Duodenal mucosa (tissue), 2 donors: ENCODE measurements at regions not wholly inside any gene's neighbourhood (a gene's known extent, or its start where the extent isn't known, plus 50 kb on each side); places are given as distances from the start of the nearest gene placed in this dataset.
"Not testable (repeated sequence)": the region's sequence is repeated elsewhere in the genome, so short reads cannot be mapped to it uniquely, and the experiment has no call there.

Experiments used
- H3K27ac ChIP-seq: one replicate; pipeline ENCODE4 v1.7.0; 2013; ENCODE audit warnings: low read depth, low read length
- H3K27me3 ChIP-seq, 2 donors: one replicate each; pipeline ENCODE4 v1.7.0; 2013; ENCODE audit warnings: low read length in 2 of 2, control low read depth in 1 of 2; ENCODE audit not compliant: insufficient read depth in 2 of 2, control insufficient read depth in 1 of 2
- H3K36me3 ChIP-seq, 2 donors: one replicate each; pipeline ENCODE4 v1.7.0; 2013; ENCODE audit warnings: low read length in 2 of 2, control low read depth in 1 of 2; ENCODE audit not compliant: insufficient read depth in 2 of 2, control insufficient read depth in 1 of 2
- H3K4me1 ChIP-seq, 2 donors: one replicate each; pipeline ENCODE4 v1.7.0; 2013; ENCODE audit warnings: low read length in 2 of 2, control low read depth in 1 of 2; ENCODE audit not compliant: insufficient read depth in 2 of 2, control insufficient read depth in 1 of 2
- H3K4me3 ChIP-seq, 2 donors: one replicate each; pipeline ENCODE4 v1.7.0; 2013; ENCODE audit warnings: low read length in 2 of 2, low read depth in 1 of 2
- H3K9ac ChIP-seq, 2 donors: one replicate each; pipeline ENCODE4 v1.7.0; 2013; ENCODE audit warnings: low read length in 2 of 2, low read depth in 1 of 2
- H3K9me3 ChIP-seq, 2 donors: one replicate each; pipeline ENCODE4 v1.7.0; 2013; ENCODE audit warnings: low read length in 2 of 2, control low read depth in 1 of 2; ENCODE audit not compliant: control insufficient read depth in 1 of 2

DNA sequence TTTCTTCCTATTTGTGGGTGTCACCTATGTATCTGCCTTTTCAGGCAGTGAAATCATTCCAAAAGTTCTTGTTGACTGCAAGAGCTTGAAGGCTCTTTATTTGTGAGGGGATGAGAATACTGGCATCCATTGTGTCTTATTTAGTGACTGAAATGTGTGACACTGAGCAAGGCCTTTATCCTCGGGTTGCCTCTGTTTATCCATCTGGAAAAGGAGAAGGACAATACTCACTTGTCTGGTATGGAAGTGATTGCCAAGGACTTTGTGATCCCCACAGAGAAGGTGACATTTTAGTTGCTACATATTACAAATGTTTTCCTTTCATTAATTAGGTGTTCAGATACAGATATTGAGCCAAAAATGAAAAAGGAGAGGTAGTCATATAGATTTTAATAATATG lies 80.2 kb downstream of the ARRDC3 start:
- no peaks in the 10 kb centered on the region for H3K36me3 ChIP-seq
- no peak overlapping the region for H3K27ac ChIP-seq
- H3K9ac ChIP-seq, result no peak overlapping the region
- no peaks in the 10 kb centered on the region for H3K9me3 ChIP-seq
- H3K27me3 ChIP-seq, result no peaks in the 10 kb centered on the region
- no peaks in the 10 kb centered on the region for H3K4me1 ChIP-seq
- H3K4me3 ChIP-seq, result no peak overlapping the region

DNA sequence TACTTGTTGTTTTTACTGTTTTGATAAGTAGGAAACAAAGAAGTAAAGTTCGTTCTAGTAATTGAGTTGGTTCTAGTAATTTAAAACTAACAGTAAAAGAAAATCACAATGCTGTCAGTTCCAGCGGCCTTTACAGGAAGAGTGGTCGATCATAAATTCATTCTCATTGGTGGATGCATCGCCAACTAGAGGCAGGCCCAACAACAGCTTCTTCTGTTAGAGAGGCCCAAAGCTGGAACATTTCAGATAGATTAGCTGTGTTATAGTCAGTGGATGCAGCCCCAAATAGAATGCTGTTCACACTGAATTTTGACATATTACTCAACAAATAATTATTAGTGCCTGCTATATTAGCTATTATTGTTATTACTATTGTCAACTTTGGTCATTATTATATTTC lies 80.8 kb downstream of the ARRDC3 start:
- Histone ChIP-seq H3K9ac (no peak overlapping the region), H3K4me3 (no peak overlapping the region), H3K36me3 (no peaks in the 10 kb centered on the region), H3K9me3 (no peaks in the 10 kb centered on the region), H3K4me1 (no peaks in the 10 kb centered on the region), H3K27me3 (no peaks in the 10 kb centered on the region), H3K27ac (no peak overlapping the region)

DNA sequence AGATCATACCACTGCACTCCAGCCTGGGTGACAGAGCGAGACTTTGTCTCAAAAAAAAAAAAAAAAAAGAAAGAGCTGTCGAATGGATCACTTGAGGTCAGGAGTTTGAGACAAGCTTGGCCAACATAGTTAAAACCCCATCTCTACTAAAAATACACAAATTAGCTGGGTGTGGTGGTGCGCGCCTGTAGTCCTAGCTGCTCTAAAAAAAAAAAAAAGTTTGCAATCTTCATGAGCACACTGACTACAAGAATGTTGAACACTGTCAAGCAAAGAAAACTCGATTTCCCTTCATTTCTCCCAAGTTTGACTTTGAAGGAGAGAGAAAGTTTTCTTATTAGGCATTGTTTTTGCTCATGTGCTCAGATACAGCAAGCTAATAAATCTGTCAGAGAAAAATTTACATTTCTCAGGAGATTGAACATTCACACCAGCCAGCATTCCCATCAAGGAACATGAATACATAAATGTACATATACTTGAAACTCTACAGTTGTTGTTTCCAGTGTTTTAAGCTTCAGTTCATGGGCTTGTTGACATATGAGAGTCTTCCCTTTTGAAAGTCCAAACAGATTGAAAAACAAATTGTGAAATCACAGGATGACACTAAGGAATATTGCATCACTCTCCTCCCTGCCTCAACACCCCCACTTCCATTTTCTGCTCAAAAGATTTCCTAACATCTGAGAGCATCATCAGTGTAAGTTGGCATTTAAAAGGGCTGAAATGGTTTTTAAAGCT lies 81.8 kb downstream of the ARRDC3 start:
- H3K27ac ChIP-seq, result no peak overlapping the region
- H3K9me3 ChIP-seq, result no peaks in the 10 kb centered on the region
- H3K27me3 ChIP-seq, result no peaks in the 10 kb centered on the region
- no peak overlapping the region for H3K9ac ChIP-seq
- no peaks in the 10 kb centered on the region for H3K36me3 ChIP-seq
- H3K4me1 ChIP-seq, result no peaks in the 10 kb centered on the region
- no peak overlapping the region for H3K4me3 ChIP-seq

DNA sequence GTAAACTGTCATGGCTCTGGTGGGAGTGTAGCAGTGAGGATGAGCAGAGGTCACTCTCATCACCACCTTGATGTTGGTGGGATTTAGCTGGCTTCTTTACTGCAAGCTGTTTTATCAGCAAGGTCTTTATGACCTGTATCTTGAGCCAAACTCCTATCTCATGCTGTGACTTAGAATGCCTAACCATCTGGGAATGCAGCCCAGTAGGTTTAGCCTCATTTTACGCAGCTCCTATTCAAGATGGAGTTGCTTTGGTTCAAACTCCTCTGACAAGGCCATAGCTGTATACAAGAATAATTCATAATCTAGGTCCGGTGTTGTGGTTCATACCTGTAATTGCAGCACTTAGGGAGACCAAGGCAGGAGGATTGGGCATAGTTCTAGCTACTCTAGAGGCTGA lies 85.1 kb downstream of the ARRDC3 start:
- Histone ChIP-seq H3K9ac (no peak overlapping the region), H3K4me1 (no peaks in the 10 kb centered on the region), H3K27me3 (no peaks in the 10 kb centered on the region), H3K4me3 (no peak overlapping the region), H3K9me3 (no peaks in the 10 kb centered on the region), H3K27ac (no peak overlapping the region), H3K36me3 (no peaks in the 10 kb centered on the region)

DNA sequence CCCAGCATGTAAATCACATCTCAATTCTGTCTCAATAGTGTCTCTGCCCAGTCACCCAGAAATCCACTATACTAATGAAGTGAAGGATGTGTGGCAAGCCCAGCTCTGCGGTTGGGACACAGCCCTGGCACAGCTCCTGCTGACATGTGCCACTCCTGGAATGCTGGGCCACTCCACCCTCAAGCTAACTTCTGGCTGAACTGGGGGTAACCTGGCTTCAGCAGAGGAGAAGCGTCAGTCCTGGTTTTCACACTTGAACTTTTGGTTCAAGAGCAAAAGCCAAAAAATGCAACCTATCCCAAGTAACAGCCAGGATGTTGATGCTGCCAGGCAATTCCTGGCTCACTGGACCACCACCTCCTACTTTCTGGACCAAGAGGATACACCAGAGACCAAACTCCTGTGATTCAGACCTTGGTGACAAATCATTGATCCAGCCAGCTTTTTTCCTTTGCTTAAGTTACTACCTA lies 86.4 kb downstream of the ARRDC3 start:
- Histone ChIP-seq H3K36me3 (no peaks in the 10 kb centered on the region), H3K4me1 (no peaks in the 10 kb centered on the region), H3K4me3 (no peak overlapping the region), H3K9ac (no peak overlapping the region), H3K9me3 (no peaks in the 10 kb centered on the region), H3K27me3 (no peaks in the 10 kb centered on the region), H3K27ac (no peak overlapping the region)

DNA sequence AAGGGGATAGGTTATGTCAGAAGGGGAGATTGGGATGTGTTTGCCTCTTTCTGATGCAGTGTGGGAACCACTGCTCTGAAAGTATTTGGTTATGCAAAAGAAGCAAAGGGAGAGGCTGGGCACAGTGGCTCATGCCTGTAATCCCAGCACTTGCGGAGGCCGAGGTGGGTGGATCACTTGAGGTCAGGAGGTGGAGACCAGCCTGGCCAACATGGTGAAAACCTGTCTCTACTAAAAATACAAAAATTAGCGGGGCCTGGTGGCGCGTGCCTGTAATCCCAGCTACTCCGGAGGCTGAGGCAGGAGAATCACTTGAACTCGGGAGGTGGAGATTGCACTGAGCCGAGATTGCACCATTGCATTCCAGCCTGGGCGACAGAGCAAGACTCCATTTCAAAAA lies 87.0 kb downstream of the ARRDC3 start:
- not testable (repeated sequence) for H3K27ac ChIP-seq, H3K36me3 ChIP-seq, H3K9ac ChIP-seq, H3K27me3 ChIP-seq, H3K4me1 ChIP-seq, H3K4me3 ChIP-seq, H3K9me3 ChIP-seq

DNA sequence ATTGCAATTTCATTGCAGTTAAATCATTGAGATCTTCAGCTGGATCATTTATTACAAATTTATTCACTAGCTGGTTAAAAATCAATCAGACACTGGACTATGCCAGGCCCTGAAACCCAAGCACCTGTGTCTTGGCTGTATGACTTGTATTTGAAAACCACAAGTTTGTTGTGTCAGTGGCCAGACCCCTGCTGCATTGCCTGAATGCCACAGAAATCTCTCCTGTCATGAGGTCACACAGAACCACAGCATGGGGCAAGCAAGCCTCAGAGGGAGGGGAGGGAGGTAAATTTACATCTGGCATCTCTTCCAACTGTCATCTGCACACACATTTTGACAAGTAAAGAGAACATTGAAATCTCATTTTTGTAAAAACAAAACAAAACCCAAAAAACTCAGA lies 90.0 kb downstream of the ARRDC3 start:
- Histone ChIP-seq H3K9ac (no peak overlapping the region), H3K4me1 (no peaks in the 10 kb centered on the region), H3K27ac (no peak overlapping the region), H3K9me3 (no peaks in the 10 kb centered on the region), H3K27me3 (no peaks in the 10 kb centered on the region), H3K4me3 (no peak overlapping the region), H3K36me3 (no peaks in the 10 kb centered on the region)

DNA sequence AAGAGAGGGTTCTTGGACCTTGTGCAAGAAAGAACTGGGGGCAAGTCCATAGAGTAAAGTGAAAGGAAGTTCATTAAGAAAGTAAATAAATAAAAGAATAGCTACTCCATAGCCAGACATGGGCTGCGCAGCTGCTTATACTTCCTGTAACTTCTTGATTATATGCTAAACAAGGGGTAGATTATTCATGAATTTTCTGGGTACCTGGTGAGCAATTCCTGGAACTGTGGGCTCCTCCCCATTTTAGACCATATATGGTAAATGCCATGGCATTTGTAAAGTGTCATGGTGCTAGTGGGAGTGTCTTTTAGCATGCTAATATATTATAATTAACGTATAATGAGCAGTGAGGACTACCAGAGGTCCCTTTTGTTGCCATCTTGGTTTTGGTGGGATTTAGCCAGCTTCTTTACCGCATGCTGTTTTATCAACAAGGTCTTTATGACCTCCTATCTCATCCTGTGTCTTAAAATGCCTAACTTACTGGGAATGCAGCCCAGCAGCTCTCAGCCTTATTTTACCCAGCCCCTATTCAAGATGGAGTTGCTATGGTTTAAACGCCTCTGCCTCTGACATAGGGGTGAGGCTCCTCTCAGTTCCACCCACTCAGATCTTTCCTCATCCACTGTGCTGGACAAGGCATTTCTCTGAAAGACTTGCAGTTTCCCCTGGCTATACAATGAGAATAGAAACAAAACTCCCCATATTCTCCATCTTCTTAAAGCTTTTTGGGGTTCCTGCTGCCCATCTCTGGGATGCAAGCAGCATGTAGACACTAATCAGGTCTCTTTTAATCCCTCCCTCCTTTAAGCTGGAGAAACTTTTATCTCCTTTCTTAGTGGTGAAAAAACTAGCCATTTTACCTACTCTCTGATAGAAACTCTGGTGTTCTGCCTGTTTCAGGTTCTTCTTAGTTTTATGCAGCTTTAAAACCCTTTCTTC lies 91.2 kb downstream of the ARRDC3 start:
- Histone ChIP-seq H3K36me3 (no peaks in the 10 kb centered on the region), H3K27me3 (no peaks in the 10 kb centered on the region), H3K4me1 (no peaks in the 10 kb centered on the region), H3K4me3 (no peak overlapping the region), H3K27ac (no peak overlapping the region), H3K9me3 (no peaks in the 10 kb centered on the region), H3K9ac (no peak overlapping the region)

DNA sequence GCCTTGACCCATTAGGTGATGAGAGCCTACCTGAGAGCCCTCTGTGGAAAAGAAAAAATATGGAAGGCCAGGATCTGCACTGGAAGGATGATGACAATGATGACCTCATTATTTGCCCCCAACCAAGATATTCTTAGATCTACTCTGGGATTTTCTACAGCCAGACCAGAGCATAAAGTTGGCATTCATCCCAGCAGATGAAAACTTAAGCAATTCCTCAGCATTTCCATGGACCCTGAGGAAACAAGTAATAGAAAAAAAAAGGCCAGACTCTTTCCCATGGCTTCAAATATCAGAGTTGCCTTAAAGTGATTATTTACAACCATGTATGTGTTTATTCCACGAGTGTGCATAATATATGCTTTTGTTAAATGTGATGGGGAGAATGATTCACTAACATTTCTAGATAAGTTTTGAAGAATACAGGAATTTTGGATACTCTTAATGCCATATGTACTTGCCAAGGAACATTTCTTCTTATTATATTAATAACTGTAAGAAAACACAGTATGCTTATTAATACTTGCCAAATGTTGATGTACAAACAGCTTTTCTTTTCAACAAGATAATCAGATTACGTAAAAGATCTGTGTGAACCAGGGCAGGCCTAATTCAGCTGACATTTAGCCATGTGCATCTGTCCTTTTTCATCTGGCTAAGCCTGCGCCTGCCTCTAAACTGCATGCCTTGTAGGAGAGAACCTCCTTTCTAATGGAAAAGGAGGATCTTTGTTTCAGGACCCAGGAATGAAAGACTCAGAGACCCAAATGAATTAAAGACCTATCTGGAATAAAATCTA lies 94.8 kb downstream of the ARRDC3 start:
- H3K9me3 ChIP-seq, result no peaks in the 10 kb centered on the region
- no peaks in the 10 kb centered on the region for H3K36me3 ChIP-seq
- H3K27ac ChIP-seq, result no peak overlapping the region
- no peak overlapping the region for H3K4me3 ChIP-seq
- H3K4me1 ChIP-seq, result no peaks in the 10 kb centered on the region
- no peak overlapping the region for H3K9ac ChIP-seq
- no peaks in the 10 kb centered on the region for H3K27me3 ChIP-seq

DNA sequence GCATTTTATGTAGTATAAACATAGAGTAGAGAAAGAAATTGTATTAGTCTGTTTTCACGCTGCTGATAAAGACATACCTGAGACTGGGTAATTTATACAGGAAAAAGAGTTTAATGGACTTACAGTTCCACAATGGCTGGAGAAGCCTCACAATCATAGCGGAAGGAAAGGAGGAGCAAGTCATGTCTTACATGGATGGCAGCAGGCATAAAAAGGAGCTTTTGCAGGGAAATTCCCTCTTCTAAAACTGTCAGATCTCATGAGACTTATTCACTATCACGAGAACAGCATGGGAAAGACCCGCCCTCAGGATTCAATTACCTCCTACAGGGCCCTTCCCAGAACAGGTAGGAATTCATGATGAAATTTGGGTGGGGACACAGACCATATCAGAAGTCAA lies 98.1 kb downstream of the ARRDC3 start:
- H3K4me3 ChIP-seq, H3K36me3 ChIP-seq, H3K27ac ChIP-seq, H3K9ac ChIP-seq, H3K27me3 ChIP-seq, H3K9me3 ChIP-seq, H3K4me1 ChIP-seq: not testable (repeated sequence)
